NCI-H1048 (cell line): ENCODE measurements at regions not wholly inside any gene's neighbourhood (a gene's known extent, or its start where the extent isn't known, plus 50 kb on each side); places are given as distances from the start of the nearest gene placed in this dataset.
"Not testable (repeated sequence)": the region's sequence is repeated elsewhere in the genome, so short reads cannot be mapped to it uniquely, and the experiment has no call there.

Experiments used
- DNase-seq: peaks from one replicate; lab custom pipeline; 2025; lab: John Stamatoyannopoulos, UW

DNA sequence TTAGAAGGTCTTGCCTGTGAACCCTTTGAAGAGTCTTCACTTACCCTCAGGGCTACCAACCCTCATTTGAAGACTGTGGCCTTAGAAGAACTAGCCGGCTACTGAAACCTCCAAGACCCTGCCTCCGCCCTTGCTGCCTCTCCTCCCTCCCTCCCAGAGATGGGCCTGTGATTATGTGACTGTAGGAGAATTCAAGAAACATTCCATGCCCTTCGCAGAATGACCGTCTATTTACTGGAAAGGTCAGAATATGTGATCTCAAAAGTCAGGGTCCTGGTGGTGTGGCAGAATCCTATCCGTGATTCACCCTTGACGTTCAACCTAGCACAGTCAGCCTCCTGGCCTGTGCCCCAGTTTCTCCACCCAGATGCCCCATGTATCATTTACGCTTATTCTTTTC, 109.6 kb downstream of the CTNND1 start:
- DNase-seq, result no peak

DNA sequence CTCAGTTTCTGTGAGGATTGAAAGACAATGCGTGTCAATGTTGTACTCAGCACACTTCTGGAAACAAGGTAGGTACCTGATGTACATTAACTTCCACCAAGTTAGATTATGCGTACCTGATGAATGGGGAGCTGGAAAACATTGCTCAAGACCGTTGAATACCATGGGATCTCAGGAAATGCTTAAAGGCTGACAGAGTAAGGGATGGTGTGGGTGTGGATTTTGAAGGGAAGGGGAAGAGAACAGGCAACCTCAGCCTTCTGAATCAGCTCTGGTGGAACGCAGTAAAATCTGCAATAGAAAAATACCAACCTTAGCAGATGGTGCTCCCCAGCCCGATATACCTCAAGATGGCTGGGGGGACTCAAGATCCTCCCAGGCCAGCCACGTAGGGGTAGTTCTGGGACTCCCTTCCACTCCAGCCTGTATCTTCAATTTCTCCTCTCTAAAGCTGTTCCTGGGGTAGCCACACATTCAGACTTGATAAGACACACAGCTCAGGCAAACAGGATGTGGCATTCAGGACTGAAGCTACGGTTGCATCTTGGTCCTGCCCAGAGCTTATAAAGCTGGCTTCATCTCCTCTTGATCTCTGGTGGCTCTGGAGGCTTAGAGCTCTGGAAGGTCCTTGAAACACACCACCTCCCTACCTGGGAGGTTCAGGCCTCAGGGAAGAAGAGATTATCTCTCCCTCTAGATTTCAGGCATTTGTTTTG, 111.8 kb downstream of the CTNND1 start:
- DNase-seq, result no peak

DNA sequence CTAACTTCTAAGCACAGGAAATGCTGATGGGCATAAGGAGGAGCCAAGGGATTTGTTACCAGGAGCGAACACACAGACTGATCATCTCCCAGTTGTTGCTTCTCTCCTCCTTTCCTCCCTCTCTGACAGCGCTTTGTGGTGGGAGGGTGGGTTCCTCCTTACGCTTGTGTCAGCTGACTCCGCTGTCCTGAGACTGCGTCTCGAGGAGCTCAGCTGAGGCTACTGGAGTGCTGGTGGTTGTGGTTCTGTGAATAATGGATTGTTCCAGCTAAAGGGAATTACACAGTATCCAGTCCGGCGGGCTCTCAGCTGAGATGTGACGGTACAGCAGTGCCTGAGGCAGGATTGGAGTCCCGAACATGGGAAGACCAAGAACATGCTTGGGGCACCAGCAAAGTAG, 113.4 kb downstream of the CTNND1 start:
- no peak for DNase-seq

DNA sequence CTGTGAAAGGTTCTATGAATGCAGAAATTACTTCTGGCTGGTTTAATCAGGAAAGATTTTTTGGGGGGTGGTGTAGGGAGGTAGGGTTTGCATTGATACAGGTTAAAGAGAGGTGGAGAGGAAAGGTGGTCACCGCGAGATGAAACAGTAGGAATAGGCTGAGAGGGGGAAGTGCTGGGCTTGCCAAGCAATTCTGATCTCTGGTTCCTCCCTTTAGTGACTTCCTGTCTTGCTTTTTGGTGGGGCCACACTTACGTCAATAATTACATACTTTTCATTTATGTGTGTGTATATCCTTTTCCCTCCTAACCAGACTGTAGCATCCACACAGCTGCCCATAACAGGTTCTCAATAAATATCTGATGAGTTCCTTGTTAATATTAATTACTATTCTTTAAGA, 120.0 kb downstream of the CTNND1 start:
- no peak for DNase-seq

DNA sequence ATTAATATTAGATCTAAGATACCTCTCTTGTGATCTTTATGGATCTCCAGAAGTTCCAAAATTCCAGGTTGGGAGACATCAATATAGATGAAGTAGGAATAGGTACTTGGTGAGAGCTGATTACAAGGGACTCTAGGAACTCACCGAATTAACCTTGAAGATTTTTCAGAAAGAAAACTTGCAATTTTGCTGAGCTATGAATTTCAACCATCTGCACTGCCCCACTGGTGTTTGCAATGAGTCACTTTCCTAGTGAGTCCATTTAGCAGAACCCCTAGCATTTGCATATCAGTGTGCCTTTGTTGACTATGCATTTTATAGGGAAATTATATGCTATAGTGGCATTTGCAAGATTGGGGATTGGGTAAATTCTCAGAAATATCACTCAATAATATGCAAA, 122.0 kb downstream of the CTNND1 start:
- DNase-seq, result peak; percentile 47

DNA sequence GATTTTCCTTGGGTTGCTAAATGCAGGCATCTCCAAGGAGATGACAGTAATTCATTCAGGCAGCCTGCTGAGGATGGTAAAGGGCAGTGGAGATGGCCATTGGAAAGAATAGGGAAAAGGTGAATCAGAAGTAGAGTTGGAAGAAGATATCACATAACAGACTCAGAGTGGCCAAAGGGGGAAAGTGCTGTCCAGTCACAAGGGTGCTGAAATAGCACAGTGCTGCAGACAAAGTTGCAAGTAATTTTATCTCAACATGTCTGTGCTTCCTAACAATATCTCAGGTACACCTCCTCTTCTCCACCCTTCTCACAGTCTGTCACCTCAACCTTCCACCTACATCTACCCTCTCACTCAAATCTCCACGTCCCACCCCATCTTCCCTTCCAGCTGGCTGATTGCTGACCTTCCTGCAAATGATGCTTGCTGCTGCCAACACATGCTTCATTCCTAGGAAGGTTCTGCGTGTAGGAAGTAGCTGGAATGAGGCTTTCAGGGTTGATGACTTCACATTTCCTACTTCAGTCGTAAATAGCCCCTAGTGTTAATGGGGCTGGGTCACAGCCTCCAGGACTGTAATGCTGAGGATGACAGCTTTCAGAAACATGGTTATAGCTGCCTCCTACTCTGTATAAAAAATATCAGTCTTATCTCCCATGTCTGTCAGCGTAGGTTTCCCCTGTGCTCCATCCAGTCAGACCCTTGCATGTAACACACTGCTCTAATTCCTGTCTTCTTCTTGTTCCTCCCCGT, 123.9 kb downstream of the CTNND1 start:
- peak; percentile 20 for DNase-seq

DNA sequence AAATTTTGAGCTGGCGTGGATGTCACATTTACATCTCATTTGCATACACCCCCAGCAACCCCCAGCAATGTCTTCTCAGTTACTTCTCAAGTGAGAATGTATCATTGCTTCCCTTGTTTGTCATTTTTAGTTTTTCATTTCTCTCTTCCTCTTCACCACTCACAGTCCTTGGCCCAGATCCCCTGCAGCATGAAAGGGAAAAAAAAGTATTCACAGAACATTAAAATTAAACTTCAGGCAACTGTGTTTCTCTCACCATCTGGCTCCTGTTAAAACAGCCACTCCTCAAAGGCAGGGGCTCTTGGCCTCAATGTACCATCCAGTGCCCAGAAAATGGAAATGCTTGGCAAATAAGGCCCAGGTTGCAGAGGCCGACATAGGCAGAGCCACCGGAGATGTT, 126.8 kb downstream of the CTNND1 start:
- DNase-seq, result no peak

DNA sequence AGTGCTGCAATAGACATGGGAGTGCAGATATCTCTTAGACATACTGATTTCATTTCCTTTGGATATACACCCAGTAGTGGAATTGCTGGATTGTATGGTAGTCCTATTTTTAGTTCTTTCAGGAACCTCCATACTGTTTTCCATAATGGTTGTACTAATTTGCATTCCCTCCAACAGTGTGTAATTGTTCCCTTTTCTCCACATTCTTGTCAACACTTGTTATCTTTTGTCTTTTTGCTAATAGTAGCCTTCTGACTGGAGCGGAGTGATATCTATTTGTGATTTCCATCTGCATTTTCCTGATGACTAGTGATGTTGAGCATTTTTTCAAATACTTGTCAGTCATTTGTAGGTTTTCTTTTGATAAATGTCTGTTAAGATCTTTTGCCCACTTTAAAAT, 128.9 kb downstream of the CTNND1 start:
- DNase-seq, result peak; percentile 34

DNA sequence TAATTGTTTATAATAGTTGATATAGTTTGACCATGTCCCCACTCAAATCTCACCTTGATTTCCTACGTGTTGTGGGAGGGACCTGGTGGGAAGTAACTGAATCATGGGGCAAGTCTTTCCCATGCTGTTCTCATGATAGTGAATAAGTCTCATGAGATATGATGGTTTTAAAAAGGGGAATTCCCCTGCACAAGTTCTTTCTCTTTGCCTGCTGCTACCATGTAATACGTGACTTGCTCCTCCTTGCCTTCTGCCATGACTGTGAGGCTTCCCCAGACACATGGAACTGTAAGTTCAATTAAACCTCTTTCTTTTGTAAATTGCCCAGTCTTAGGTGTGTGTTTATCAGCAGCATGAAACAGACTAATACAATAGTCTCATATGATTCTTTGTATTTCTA, 130.5 kb upstream of the OR9Q1 start:
- not testable (repeated sequence) for DNase-seq

DNA sequence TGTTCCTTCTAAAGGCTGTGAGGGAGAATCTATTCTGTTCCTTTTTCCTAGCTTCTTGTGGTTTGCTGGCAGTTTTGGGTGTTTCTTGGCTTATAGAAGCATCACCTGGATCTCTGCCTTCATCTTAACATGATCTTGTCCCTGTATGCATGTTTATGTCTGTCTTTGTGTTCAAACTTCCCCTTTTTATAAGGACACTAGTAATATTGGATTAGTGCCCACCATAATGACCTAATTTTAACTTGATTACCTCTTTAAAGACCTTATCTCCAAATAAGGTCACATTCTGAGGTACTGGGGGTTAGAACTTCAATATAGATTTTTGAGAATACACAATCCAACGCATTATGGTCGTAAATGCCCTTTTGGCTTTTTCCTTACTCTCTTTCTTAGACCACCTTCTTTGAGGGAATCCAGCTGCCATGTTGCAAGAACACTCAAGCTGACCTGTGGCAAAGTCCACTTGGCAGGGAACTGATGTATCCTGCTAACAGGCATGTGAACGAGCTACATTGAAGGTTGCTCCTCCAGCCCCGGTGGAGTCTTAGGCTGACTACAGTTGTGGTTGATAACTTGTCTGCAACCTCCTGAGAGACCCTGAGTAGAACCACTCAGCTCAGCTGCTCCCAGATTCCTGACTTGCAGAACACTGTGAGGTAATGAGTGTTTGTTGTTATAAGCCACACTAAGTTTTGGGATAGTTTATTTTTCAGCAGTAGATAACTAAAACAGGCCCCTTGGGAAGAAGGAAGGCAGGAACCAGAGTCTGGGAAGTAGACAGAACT, 127.1 kb upstream of the OR9Q1 start:
- no peak for DNase-seq

DNA sequence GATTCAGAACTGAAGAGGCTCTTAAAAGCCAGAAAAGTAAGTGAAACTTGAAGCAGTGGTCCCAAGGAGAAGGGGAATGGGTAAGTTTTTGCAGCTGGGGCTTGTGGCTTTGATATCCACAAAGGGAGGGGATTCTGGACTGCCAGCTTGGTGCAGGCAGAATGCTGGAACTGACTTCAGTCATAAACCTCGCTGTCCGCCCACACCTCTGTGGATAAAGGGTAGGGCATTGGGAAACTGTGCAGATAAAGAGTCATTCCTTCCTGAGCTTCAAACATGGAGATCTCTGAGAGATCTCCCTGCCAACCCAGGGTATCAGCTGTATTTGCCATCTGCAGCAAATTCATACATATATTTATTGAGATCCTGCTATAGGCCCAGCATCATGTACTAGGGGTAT, 124.3 kb upstream of the OR9Q1 start:
- no peak for DNase-seq

DNA sequence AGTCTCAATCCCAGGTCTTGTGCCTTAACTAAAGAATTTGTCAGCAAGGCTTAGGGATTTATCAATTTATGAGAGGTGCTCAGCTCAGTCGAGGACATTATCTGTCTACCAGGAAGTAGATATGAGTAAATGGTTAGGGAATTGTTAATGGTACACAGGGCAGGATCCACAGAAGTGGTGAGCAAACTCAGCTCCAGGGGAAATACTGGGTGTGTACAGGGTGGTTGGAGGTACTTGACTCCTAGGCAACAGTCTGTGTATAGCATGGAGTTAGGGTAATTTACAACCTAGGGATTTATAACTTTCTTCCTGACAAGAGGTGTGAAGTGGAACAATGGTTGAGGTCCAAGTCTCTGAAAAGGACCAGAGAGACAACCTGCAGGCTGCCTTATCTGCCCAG, 123.4 kb upstream of the OR9Q1 start:
- no peak for DNase-seq

DNA sequence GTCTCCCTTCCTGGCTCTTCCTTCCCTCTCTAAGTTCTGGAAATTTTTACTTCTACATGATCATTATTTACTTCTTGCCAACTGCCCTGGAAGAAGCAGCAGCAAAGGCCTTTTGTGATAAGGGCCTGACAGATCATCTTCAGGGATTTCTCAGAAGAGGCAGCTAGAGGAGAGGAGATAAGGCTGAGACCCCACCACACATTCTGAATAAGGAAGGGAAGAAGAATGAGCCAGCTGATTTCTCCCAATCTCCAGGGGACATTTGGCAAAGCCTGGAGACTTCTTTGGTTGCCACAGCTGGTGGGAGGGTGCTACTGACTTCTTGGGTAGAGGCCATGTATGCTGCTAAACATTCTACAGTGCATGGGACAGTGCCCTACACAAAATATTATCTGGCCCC, 122.4 kb upstream of the OR9Q1 start:
- no peak for DNase-seq

DNA sequence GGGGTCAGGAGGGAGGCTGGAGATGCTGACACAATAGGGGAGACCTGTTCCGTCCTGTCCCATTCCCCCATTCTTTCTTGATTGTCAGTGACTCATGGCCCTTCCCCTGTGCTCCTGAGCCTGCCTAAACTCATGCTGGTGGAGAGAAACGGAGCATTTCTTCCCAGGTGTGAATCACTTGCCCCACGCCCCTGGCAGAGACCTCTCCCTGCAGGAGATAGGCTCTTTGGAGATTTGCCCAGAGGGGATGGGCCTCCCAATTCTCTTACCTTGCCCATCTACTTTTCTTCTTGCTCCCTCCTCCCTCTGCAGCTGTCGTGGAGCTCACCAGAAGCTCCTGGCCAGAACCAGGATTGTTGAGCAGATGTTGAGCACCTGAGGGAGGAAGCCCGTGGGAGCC, 121.9 kb upstream of the OR9Q1 start:
- DNase-seq, result no peak

DNA sequence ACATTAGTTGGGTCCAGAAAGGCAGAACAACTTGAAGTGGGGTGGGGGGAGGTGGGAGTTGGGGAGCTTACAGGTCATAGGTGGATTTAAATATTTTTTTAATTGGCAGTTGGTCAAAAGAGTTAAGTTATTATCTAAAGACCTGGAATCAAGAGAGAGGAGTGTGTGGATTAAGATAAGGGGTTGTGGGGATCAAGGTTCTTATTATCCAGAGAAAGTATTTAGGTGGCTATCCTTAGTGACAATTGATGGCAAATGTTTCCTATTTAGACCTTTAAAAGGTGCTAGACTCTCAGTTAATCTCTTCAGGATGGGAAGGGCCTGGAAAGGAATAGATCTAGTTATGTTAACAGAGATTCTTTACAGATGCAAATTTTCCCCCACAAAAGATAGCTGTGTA, 120.7 kb upstream of the OR9Q1 start:
- DNase-seq, result no peak

DNA sequence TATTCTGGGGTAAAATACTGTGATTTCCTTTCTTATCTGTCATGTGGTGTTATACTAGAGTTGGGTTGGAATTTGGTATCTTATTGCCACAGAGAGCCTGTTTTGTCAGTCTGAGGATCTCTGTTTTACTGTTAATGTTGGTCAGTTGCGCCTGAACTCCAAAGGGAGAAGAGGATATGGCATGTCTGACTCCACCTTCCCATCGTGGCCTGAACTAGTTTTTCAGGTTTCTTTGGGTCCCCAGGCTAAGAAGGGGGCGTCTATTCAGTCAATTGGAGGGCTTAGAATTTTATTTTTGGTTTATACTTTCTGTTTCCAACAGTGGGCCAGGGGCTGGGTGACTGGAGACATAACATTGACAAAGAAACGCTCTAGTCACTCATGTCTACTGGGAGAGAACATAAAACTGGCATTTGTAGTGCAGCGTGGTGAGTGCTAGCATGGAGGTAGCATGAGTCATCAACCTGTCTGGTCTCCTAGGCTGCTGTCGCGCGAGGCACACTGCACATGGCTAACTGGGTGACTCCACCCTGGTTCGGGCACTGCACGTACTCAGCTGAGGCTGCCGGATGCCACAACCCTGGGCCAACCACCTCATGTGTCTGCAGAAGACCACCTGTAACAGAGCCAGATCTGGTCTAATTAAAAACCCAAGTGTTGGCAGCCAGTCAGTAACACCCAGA, 120.1 kb upstream of the OR9Q1 start:
- peak; percentile 62 for DNase-seq

DNA sequence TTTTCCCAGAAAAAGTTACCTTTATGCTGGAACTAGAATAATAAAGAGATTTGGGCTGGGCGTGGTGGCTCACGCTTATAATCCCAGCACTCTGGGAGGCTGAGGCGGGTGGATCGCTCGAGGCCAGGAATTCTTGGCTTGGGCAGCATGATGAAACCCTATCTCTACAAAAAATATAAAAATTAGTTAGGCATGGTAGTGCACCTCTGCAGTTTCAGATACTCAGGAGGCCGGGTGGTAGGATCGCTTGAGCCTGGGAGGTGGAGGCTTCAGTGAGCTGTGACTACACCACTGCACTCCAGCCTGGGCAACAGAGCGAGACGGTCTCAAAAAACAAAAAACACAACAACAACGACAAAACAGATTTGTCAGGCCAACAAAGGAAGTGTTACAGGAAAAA, 119.3 kb upstream of the OR9Q1 start:
- DNase-seq, result no peak

DNA sequence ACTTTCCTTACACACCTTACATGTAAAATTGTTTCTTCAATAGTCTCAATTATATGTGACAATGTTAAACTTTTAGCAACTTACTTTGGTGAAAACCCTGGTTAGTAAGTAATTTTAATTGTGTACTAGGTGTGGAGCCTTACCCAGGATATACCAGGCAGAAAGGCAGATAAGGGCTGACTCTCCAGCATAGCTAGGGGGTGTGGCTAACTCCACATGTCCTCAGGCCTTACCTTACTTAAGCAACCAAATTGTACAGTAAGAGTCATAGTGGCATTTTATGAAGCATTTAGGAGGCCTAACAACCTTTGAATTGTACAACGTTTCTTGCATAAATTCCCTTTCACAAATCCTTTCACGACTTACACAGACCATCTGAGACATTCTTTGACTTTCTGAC, 118.2 kb upstream of the OR9Q1 start:
- no peak for DNase-seq

DNA sequence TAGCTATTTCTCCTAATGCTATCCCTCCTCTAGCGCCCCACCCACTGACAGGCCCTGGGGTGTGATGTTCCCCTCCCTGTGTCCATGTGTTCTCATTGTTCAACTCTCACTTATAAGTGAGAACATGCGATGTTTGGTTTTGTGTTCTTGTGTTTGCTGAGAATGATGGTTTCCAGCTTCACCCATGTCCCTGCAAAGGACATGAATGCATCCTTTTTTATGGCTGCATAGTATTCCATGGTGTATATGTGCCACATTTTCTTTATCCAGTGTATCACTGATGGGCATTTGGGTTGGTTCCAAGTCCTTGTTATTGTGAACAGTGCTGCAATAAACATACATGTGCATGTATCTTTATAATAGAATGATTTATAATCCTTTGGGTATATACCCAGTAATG, 115.3 kb upstream of the OR9Q1 start:
- not testable (repeated sequence) for DNase-seq

DNA sequence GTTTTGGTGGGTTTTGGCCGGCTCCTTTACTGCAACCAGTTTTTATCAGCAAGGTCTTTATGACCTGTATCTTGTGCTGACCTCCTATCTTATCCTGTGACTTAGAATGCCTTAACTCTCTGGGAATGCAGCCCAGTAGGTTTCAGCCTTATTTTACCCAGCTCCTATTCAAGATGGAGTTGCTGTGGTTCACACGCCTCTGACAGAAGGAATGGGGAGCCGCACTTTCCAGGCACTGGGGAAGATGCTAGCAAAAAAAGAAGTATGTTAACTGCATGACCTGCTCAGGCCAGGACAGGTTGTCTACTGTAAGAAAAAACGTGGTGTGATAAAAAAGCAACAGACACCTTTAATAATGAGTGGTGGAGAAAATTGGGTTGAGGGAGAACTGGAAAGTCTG, 112.2 kb upstream of the OR9Q1 start:
- not testable (repeated sequence) for DNase-seq

DNA sequence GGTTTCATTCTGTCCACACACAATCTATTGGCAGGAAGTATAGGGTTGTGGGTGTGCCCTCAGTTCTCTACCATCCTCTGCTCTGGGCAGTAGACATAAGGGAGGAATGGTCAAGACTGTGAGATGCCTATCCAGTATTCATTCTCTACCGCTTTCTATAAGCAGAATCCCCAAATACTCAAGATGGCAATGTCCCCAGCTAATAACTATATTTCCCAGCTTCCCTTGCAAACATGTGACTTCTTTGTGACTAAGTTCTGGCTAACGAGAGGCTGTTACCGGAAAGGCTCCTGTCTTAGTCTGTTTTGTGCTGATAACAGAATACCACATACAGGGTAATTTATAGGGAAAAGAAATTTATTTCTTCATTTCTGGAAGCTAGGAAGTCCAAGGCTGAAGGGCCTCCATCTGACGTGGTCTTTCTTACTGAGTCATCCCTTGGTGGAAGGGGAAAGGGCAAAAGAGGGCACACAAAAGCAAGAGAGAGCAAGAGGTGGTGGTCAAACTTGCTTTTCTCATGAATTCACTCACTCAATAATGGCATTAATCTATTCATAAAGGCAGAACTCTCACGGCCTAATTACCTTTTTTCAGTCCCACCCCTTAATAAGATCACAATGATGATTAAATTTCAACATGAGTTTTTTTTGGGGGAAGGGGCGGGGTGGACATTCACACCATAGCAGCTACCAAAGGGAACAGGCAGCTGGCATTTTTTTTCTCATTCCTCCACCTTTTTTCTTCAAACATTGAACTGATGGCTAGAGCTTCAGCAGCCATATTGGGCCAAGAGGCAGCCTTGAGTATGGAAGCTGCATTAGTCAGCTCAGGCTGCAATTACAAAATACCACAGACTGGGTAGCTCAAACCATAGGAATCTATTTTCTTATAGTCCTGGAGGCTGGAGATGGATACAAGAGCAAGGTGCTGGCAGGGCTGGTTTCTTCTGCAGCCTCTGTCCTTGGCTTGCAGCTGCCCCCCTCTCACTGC, 109.7 kb upstream of the OR9Q1 start:
- DNase-seq, result no peak
